ENCODE measurements at regions not wholly inside any gene's neighbourhood (a gene's known extent, or its start where the extent isn't known, plus 50 kb on each side); places are given as distances from the start of the nearest gene placed in this dataset.

DNA sequence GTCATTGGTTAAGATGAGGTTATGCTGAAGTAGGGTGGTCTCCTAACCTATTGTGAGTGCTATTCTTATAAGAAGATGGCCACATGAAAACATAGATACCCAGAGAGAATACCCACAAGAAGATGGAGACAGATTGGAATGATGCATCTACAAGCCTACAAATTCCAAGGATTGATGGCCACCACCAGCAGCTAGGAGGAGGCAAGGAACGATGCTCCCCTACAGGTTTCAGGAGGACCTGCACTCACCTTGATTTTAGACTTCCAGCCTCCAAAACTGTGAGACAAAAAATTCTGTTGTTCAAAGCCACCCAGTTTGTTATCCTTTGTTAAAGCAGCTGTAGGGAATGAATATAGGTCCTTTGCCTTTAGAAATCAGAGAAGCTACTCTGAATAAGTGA lies 227.4 kb downstream of the NEDD1 start:
- TF ChIP-seq ZC3H10 (CRISPR knock-in tag; IDR thresholded peaks at IDR 0.05), result no peak
- no peak for TF ChIP-seq ZFP30 (CRISPR knock-in tag; IDR thresholded peaks at IDR 0.05)
- TF ChIP-seq OSR1 (CRISPR knock-in tag; IDR thresholded peaks at IDR 0.05), result no peak

Data from SK-N-SH treated with all-trans-retinoic acid at 6 μM for 48 hours (cell line).